OCI-LY1 (cell line): ENCODE measurements at regions not wholly inside any gene's neighbourhood (a gene's known extent, or its start where the extent isn't known, plus 50 kb on each side); places are given as distances from the start of the nearest gene placed in this dataset.

Experiments used
- H2AFZ ChIP-seq: fragments of 200-600 bp; sonication (generic), shearing (Covaris generic); 2 replicates; pipeline ENCODE4 v1.6.0; 2014; ENCODE audit warnings: antibody characterized with exemption, mild to moderate bottlenecking, low read length
- H3F3A ChIP-seq: fragments of 200-600 bp; sonication (generic), shearing (Covaris generic); 2 replicates; pipeline ENCODE4 v1.6.0; 2014; ENCODE audit warnings: mild to moderate bottlenecking, antibody characterized with exemption, low read length, moderate library complexity; ENCODE audit not compliant: insufficient read depth
- H3K27ac ChIP-seq: fragments of 200-600 bp; sonication (generic); 2 replicates; pipeline ENCODE4 v1.5.1; 2014; ENCODE audit warnings: low read length, mixed run types, mild to moderate bottlenecking, low read depth; ENCODE audit not compliant: poor library complexity, severe bottlenecking
- H3K27me3 ChIP-seq: fragments of 200-600 bp; sonication (generic); 2 replicates; pipeline ENCODE4 v1.6.0; 2014; ENCODE audit warnings: antibody characterized with exemption, mild to moderate bottlenecking, low read length, moderate library complexity; ENCODE audit not compliant: insufficient read depth
- H3K36me3 ChIP-seq: fragments of 200-600 bp; sonication (generic); 2 replicates; pipeline ENCODE4 v1.6.1; 2014; ENCODE audit warnings: mild to moderate bottlenecking, antibody characterized with exemption, low read length, moderate library complexity, mixed read lengths; ENCODE audit not compliant: insufficient read depth
- H3K4me1 ChIP-seq: fragments of 200-600 bp; sonication (generic); 2 replicates; pipeline ENCODE4 v1.5.1; 2014; ENCODE audit warnings: mild to moderate bottlenecking, low read length, moderate library complexity; ENCODE audit not compliant: insufficient read depth, severe bottlenecking
- H3K4me2 ChIP-seq: fragments of 200-600 bp; sonication (generic), shearing (Covaris generic); 2 replicates; pipeline ENCODE4 v1.6.1; 2014; ENCODE audit warnings: low read length
- H3K4me3 ChIP-seq: fragments of 200-600 bp; sonication (generic); 2 replicates; pipeline ENCODE4 v1.5.1; 2014; ENCODE audit warnings: low read length, low read depth, mild to moderate bottlenecking, mixed read lengths; ENCODE audit not compliant: poor library complexity, severe bottlenecking
- H3K79me2 ChIP-seq: fragments of 200-600 bp; shearing (Covaris generic); 2 replicates; pipeline ENCODE4 v1.6.1; 2016; ENCODE audit warnings: mixed run types, low read length, mixed read lengths; ENCODE audit not compliant: insufficient read depth
- H3K9ac ChIP-seq: fragments of 200-600 bp; sonication (generic), shearing (Covaris generic); 2 replicates; pipeline ENCODE4 v1.6.1; 2014; ENCODE audit warnings: mild to moderate bottlenecking, low read length, mixed read lengths
- H3K9me2 ChIP-seq: fragments of 200-600 bp; sonication (generic), shearing (Covaris generic); 2 replicates; pipeline ENCODE4 v1.6.1; 2014; ENCODE audit warnings: low read depth, mild to moderate bottlenecking, low read length, mixed read lengths
- H3K9me3 ChIP-seq: fragments of 200-600 bp; shearing (Covaris generic); 2 replicates; pipeline ENCODE4 v1.6.1; 2014; ENCODE audit warnings: low read length, mixed read lengths
- H4K20me1 ChIP-seq: fragments of 200-600 bp; sonication (generic), shearing (Covaris generic); 2 replicates; pipeline ENCODE4 v1.6.0; 2016; ENCODE audit warnings: mild to moderate bottlenecking, low read length; ENCODE audit not compliant: insufficient read depth
- CTCF ChIP-seq: fragments of 200-600 bp; sonication (generic), shearing (Covaris generic); IDR thresholded peaks from 2 replicates; pipeline ENCODE4 v1.5.1; 2017; ENCODE audit warnings: mild to moderate bottlenecking, antibody characterized with exemption, low read length, moderate library complexity, mixed read lengths
- EZH2 ChIP-seq: fragments of 200-600 bp; sonication (generic), shearing (Covaris generic); IDR thresholded peaks from 2 replicates; pipeline ENCODE4 v1.8.0; 2017; ENCODE audit warnings: borderline replicate concordance, mixed run types, mild to moderate bottlenecking, antibody characterized with exemption, low read length, moderate library complexity, mixed read lengths

GRCh38 chr3:28077572-28077971, 163.8 kb upstream of the CMC1 start:
- no peaks in the 10 kb centered on the region for H3F3A ChIP-seq
- no peaks in the 10 kb centered on the region for H3K9me3 ChIP-seq
- no peak overlapping the region for H3K4me3 ChIP-seq
- no peaks in the 10 kb centered on the region for H3K4me1 ChIP-seq
- TF ChIP-seq EZH2 (no peak), CTCF (no peak)
- H3K9ac ChIP-seq = no peak overlapping the region
- no peak overlapping the region for H2AFZ ChIP-seq
- no peaks in the 10 kb centered on the region for H3K79me2 ChIP-seq
- no peaks in the 10 kb centered on the region for H4K20me1 ChIP-seq
- H3K27me3 ChIP-seq = no peaks in the 10 kb centered on the region
- no peak overlapping the region for H3K4me2 ChIP-seq
- no peak overlapping the region for H3K27ac ChIP-seq
- H3K36me3 ChIP-seq = no peaks in the 10 kb centered on the region
- H3K9me2 ChIP-seq = no peaks in the 10 kb centered on the region

- Histone ChIP-seq H3K27me3 (no peaks in the 10 kb centered on the region), H3K9me3 (no peaks in the 10 kb centered on the region), H3K4me3 (no peak overlapping the region), H3K9me2 (no peaks in the 10 kb centered on the region), H3K27ac (no peak overlapping the region), H3K9ac (no peak overlapping the region), H2AFZ (no peak overlapping the region), H3K4me1 (no peaks in the 10 kb centered on the region), H3K4me2 (no peak overlapping the region), H3K36me3 (no peaks in the 10 kb centered on the region), H3F3A (no peaks in the 10 kb centered on the region), H4K20me1 (no peaks in the 10 kb centered on the region), H3K79me2 (no peaks in the 10 kb centered on the region)
- TF ChIP-seq CTCF (no peak), EZH2 (no peak)
Observed at GRCh38 chr3:28078536-28078935, 162.9 kb upstream of the CMC1 start.

GRCh38 chr3:28080716-28081115, 160.7 kb upstream of the CMC1 start:
- no peak overlapping the region for H3K4me3 ChIP-seq
- no peaks in the 10 kb centered on the region for H3K36me3 ChIP-seq
- no peak overlapping the region for H2AFZ ChIP-seq
- no peaks in the 10 kb centered on the region for H3K27me3 ChIP-seq
- H3K27ac ChIP-seq = no peak overlapping the region
- H3K9me3 ChIP-seq = no peaks in the 10 kb centered on the region
- H3K4me2 ChIP-seq = no peak overlapping the region
- no peak overlapping the region for H3K9ac ChIP-seq
- H3F3A ChIP-seq = no peaks in the 10 kb centered on the region
- TF ChIP-seq CTCF (no peak), EZH2 (no peak)
- H3K9me2 ChIP-seq = no peaks in the 10 kb centered on the region
- no peaks in the 10 kb centered on the region for H3K79me2 ChIP-seq
- H3K4me1 ChIP-seq = no peaks in the 10 kb centered on the region
- no peaks in the 10 kb centered on the region for H4K20me1 ChIP-seq
